NCI-H345 (cell line): ENCODE measurements at regions not wholly inside any gene's neighbourhood (a gene's known extent, or its start where the extent isn't known, plus 50 kb on each side); places are given as distances from the start of the nearest gene placed in this dataset.
"Not testable (repeated sequence)": the region's sequence is repeated elsewhere in the genome, so short reads cannot be mapped to it uniquely, and the experiment has no call there.

ENCODE experiments used
- DNase-seq: peaks from one replicate; lab custom pipeline; 2025; lab: John Stamatoyannopoulos, UW

GRCh38 chr14:97074856-97075255, 277.7 kb downstream of the VRK1 start:
- no peak for DNase-seq

GRCh38 chr14:97077253-97077653, 280.1 kb downstream of the VRK1 start:
- DNase-seq: no peak

DNA sequence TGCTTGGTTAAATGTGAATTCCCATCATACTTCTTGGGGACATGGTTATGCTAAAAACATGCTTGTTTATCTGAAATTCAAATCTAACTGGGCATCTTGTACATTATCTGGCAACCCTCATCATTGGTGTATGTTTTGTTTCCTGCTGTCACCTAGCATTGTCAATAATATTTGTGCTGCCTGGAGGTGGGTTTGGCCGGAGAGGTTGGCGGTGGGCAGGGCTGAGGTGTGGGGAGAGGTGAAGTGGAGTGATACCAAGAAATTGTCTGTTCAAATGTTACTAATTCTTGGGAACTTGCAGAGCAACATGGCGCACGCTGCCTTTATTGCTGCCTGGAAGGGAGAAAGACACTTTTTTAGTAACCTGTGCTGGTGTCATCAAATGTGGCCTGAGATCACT, 280.5 kb downstream of the VRK1 start:
- DNase-seq: no peak

DNA sequence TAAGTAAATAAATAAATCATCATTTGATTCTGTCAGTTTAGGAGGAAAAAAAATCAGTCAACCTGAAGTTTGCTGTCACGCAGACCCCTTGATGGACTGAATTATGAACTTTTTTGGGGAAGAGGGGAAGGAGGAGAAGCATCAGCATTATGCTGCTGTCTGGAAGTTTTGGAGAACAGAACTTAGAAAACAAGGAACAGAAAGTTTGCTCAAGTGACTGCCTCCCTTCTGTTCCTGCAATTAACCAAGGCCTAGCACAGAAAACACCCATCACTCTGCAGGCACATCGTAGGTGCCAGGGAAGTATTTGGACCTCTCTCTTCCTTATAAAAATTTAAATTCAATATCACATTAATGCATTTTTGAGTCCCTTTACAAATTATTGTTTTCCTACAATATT, 283.8 kb downstream of the VRK1 start:
- no peak for DNase-seq

DNA sequence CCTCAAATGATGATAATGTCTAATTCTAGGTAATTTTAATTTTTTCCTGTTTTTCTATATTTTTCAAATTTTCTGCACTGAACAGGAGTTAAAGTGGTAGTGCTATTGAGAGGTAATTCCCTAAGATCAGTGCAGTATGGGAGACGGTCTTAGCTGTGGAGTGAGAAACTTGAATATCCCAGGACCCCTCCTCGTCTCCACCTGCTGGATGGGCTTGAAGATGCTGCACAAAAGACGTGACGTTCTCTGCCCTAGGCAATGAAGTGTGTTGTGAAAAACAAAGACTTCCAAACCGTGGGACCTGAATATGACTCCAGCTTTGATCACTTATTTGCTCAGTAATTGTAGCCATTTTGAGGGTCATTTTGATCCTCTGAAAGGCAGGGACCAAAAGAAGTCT, 298.1 kb downstream of the VRK1 start:
- DNase-seq: no peak

- no peak for DNase-seq
Measured at GRCh38 chr14:97097296-97097695, 300.1 kb downstream of the VRK1 start.

GRCh38 chr14:97100306-97100705, 303.1 kb downstream of the VRK1 start:
- DNase-seq: no peak

- DNase-seq: no peak
Measured at GRCh38 chr14:97101561-97101960, 304.4 kb downstream of the VRK1 start.

- no peak for DNase-seq
Measured at GRCh38 chr14:97104029-97104428, 306.8 kb downstream of the VRK1 start.

DNA sequence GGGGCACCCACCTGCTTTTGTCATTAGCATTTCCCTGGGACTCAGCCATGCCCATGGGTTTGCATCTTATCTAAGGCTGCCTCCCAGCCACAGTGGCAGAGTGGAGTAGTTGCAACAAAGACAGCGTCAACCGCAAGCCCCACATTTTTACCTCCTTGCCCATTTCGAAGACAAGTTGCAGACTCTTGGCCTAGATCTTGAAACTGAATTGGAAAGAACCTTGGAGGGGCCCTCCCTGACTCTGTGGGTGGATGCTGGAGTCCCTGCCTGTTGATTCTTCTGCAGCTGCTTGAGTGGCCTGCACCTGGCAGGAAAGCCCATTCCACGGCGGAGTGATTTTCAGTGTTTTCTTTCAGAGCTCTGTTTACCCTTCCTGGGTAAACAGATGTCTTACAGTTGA, 309.0 kb downstream of the VRK1 start:
- peak; percentile 20 for DNase-seq

- no peak for DNase-seq
Measured at GRCh38 chr14:97106609-97107008, 309.4 kb downstream of the VRK1 start.

DNA sequence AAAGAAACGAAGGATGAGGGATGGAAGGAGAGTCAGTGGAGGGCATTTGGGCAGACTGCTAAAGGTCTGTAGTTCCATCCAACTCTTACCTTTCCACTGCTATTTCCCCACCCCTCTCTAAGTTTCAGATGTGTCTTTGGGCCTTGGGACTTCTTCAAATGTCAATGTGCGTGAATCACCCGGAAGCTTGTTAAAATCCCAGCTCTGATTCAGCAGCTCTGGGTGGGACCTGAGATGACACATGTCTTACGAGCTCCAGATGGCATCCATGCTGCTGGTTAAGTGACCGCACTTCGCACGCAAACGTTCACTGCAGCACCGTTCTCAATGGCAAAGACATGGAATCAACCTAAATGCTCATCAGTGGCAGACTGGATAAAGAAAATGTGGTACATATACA, 309.9 kb downstream of the VRK1 start:
- DNase-seq: no peak

DNA sequence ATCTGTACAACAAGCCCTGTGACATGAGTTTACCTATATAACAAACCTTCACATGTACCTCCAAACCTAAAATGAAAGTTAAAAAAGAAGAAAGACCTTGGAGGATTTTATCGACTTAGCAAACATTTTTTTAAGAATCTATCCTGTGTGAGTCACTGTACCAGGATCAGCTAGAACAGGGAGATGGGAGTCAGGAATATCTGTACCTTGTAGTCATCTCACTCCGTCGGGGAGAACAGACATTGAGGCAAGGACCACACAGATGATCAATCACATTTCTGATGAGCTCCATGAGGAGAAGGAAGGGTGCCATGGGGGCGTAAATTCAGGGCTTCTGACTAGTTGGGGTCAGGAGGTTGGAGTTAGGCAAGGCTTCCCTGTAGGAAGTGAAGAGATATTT, 310.6 kb downstream of the VRK1 start:
- no peak for DNase-seq

- no peak for DNase-seq
Measured at GRCh38 chr14:97109234-97109633, 312.1 kb downstream of the VRK1 start.

GRCh38 chr14:97113339-97113738, 316.2 kb downstream of the VRK1 start:
- DNase-seq: no peak

GRCh38 chr14:97116546-97116945, 319.4 kb downstream of the VRK1 start:
- no peak for DNase-seq

DNA sequence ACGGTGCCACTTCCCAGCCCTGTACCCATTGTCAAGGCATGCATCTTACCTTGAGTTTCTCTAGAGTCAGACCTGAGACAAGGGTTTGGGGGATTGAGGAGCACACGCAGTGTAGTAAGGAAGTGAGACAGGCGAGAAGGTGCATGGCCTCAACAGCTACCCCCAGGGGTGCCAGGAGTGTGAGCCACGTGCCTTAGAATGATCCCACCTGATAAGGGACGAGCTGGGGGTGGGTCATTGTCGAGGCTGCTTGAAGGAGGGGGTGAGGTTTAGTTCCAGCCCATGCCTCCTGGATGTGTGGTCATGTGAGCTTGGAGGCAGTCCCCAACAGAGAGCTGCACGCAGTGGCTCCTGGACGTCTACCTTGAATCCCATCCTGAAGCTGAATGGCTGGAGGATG, 320.5 kb downstream of the VRK1 start:
- DNase-seq: no peak

- DNase-seq: no peak
Measured at GRCh38 chr14:97120204-97120603, 323.0 kb downstream of the VRK1 start.

GRCh38 chr14:97120611-97121031, 323.4 kb downstream of the VRK1 start:
- DNase-seq: no peak

GRCh38 chr14:97129639-97130038, 332.5 kb downstream of the VRK1 start:
- no peak for DNase-seq

DNA sequence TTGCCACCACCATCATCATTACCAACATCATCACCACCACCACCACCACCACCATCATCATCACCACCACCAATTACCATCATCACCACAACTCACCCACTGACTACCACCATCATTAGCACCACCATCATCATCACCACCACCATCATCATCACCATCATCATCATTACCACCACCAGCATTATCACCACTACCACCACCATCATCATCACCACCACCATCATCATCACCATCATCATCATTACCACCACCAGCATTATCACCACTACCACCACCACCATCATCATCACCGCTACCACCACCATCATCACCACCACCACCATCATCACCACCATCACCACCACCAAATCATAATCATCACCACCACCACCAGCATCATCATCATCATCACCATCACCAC, 338.7 kb downstream of the VRK1 start:
- DNase-seq: not testable (repeated sequence)

GRCh38 chr14:97137705-97138104, 340.5 kb downstream of the VRK1 start:
- DNase-seq: no peak

DNA sequence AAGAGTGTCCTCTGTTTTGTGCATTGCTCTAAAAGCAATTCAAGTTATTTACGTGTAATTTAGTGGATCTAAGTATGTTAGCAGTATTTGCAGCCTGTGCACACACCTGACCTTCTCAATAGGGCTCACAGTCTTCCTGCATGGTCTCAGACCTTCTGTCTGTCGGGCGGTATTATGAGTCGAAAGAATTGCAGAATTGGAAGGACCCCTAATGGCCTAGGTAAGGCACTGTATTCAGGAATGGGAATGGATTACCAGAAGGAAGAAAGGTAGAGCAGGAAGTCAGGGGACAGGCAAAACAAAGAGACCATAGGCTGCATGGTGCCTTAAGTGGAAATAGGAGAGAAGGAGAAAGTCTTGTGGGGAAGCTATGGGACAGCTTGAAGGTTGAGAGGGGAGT, 341.6 kb downstream of the VRK1 start:
- no peak for DNase-seq

DNA sequence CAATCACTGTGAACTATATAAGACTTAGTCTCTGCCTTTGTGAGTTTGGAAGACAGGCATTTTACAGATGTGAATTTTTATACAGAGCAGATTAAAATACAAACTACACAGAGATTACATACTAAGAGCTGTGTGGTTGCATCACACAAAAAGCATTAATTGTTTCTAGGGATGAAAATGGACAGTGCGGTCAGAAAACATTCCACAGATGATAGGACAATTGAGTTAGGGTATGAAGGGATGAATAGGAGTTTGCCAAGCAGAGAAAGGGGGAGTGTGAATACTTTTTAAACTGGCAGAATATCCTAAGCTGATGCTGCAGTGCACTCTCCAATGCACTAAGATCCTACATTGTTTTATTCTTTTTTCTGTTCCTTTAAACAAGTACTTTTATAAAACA, 345.8 kb downstream of the VRK1 start:
- DNase-seq: no peak

GRCh38 chr14:97143456-97143855, 346.3 kb downstream of the VRK1 start:
- DNase-seq: no peak
